Common myeloid progenitor, CD34-positive (primary cell): ENCODE measurements at regions not wholly inside any gene's neighbourhood (a gene's known extent, or its start where the extent isn't known, plus 50 kb on each side); places are given as distances from the start of the nearest gene placed in this dataset.

ENCODE experiments used
- CTCF ChIA-PET: fragments of 350-600 bp; sonication (Branson Sonifier 250); formaldehyde crosslinking; loops from one replicate; lab custom pipeline; 2021; ENCODE audit warnings: antibody characterized with exemption; lab: Charles Lee
- POLR2A ChIA-PET: fragments of 350-600 bp; sonication (Branson Sonifier 250); formaldehyde crosslinking; loops from one replicate; lab custom pipeline; 2021; ENCODE audit warnings: antibody characterized with exemption; lab: Charles Lee
- DNase-seq, 3 donors: peaks; one replicate each; pipeline versions ENCODE4 v3.0.0 to v3.0.0-alpha.2; 2013
- H3K27ac ChIP-seq, 2 experiments: 1 replicate in 1 of 2; 2 replicates in 1 of 2; pipeline ENCODE4 v1.7.0; 2013; ENCODE audit warnings: inconsistent platforms in 2 of 2, low read length in 2 of 2, mild to moderate bottlenecking in 2 of 2, low read depth in 1 of 2, moderate library complexity in 1 of 2; ENCODE audit not compliant: severe bottlenecking in 2 of 2, insufficient read depth in 1 of 2, poor library complexity in 1 of 2
- H3K27me3 ChIP-seq, 5 experiments: replicated peaks in 2 of 5; 1 replicate in 3 of 5; 2 replicates in 2 of 5; pipeline versions ENCODE4 v1.6.1 to v1.7.0; 2013; ENCODE audit warnings: low read length in 4 of 5, mild to moderate bottlenecking in 2 of 5, moderate library complexity in 2 of 5, inconsistent platforms in 1 of 5; ENCODE audit not compliant: insufficient read depth in 5 of 5, control insufficient read depth in 4 of 5
- H3K36me3 ChIP-seq, 4 experiments: 1 replicate in 2 of 4; 2 replicates in 2 of 4; pipeline versions ENCODE4 v1.6.1 to v1.7.0; 2013; ENCODE audit warnings: low read length in 3 of 4, control low read depth in 1 of 4, mild to moderate bottlenecking in 1 of 4; ENCODE audit not compliant: control insufficient read depth in 4 of 4, insufficient read depth in 4 of 4
- H3K4me1 ChIP-seq, 4 experiments: 1 replicate in 3 of 4; 2 replicates in 1 of 4; pipeline versions ENCODE4 v1.6.1 to v1.7.1; 2013; ENCODE audit warnings: low read length in 3 of 4, mild to moderate bottlenecking in 3 of 4, control low read depth in 1 of 4, inconsistent platforms in 1 of 4, moderate library complexity in 1 of 4; ENCODE audit not compliant: control insufficient read depth in 4 of 4, insufficient read depth in 4 of 4; ENCODE audit errors: control extremely low read depth in 1 of 4
- H3K4me3 ChIP-seq, 7 experiments: 1 replicate in 4 of 7; 2 replicates in 3 of 7; pipeline versions ENCODE4 v1.5.1 to v1.7.0; 2013; ENCODE audit warnings: mild to moderate bottlenecking in 7 of 7, low read length in 6 of 7, moderate library complexity in 6 of 7, inconsistent platforms in 2 of 7, low read depth in 2 of 7, control low read depth in 1 of 7; ENCODE audit not compliant: insufficient read depth in 4 of 7, control insufficient read depth in 1 of 7; ENCODE audit errors: extremely low read depth in 1 of 7
- H3K9me3 ChIP-seq, 5 experiments: 1 replicate in 4 of 5; 2 replicates in 1 of 5; pipeline versions ENCODE4 v1.6.1 to v1.7.1; 2013; ENCODE audit warnings: low read length in 4 of 5, mild to moderate bottlenecking in 2 of 5, inconsistent platforms in 1 of 5, low read depth in 1 of 5, moderate library complexity in 1 of 5; ENCODE audit not compliant: control insufficient read depth in 4 of 5, insufficient read depth in 2 of 5; ENCODE audit errors: control extremely low read depth in 1 of 5
- WGBS: methylation state at CpG from one replicate; pipeline ENCODE4 v1.1.5; 2013; ENCODE audit not compliant: insufficient coverage; 5-methylcytosine and 5-hydroxymethylcytosine counted together

GRCh38 chr16:26651464-26651863 is 415.3 kb upstream of the C16orf82 start:
- 88% methylated on average over 1 of the region's 2 CpGs for WGBS
- Histone ChIP-seq H3K36me3 (no peaks in the 10 kb centered on the region), H3K27ac (no peak overlapping the region), H3K4me3 (no peak overlapping the region), H3K9me3 (no peaks in the 10 kb centered on the region), H3K27me3 (peaks cover 0 to 4% (median 0%) of the 10 kb centered on the region in 5 experiments), H3K4me1 (no peaks in the 10 kb centered on the region)
- POLR2A ChIA-PET, result no interaction called here
- no peak for DNase-seq
- CTCF ChIA-PET, result no interaction called here

GRCh38 chr16:26651884-26652283 is 414.8 kb upstream of the C16orf82 start:
- CTCF ChIA-PET, result no interaction called here
- no peak for DNase-seq
- WGBS, result no CpG with 5 or more reads among the region's 1 CpG

GRCh38 chr16:26658486-26658885 is 408.2 kb upstream of the C16orf82 start:
- H3K36me3 ChIP-seq, result no peaks in the 10 kb centered on the region
- POLR2A ChIA-PET, result no interaction called here
- CTCF ChIA-PET, result no interaction called here
- H3K27ac ChIP-seq, result no peak overlapping the region
- no peaks in the 10 kb centered on the region for H3K4me1 ChIP-seq
- H3K9me3 ChIP-seq, result no peaks in the 10 kb centered on the region
- no peak for DNase-seq
- H3K27me3 ChIP-seq, result no peaks in the 10 kb centered on the region
- WGBS, result 83% methylated on average over 1 of the region's 2 CpGs
- H3K4me3 ChIP-seq, result no peak overlapping the region

More at GRCh38 chr16:26651884-26652283, 414.8 kb upstream of the C16orf82 start:
- no peak overlapping the region for H3K4me3 ChIP-seq
- H3K27me3 ChIP-seq, result peaks cover 0 to 1% (median 0%) of the 10 kb centered on the region in 5 experiments
- H3K36me3 ChIP-seq, result no peaks in the 10 kb centered on the region
- no peaks in the 10 kb centered on the region for H3K9me3 ChIP-seq
- no peaks in the 10 kb centered on the region for H3K4me1 ChIP-seq
- no peak overlapping the region for H3K27ac ChIP-seq
- POLR2A ChIA-PET, result no interaction called here

GRCh38 chr16:26658915-26659314 is 407.8 kb upstream of the C16orf82 start:
- Histone ChIP-seq H3K36me3 (no peaks in the 10 kb centered on the region), H3K4me1 (no peaks in the 10 kb centered on the region), H3K27me3 (no peaks in the 10 kb centered on the region), H3K27ac (no peak overlapping the region), H3K4me3 (no peak overlapping the region), H3K9me3 (no peaks in the 10 kb centered on the region)
- WGBS, result no CpG with 5 or more reads among the region's 2 CpGs
- POLR2A ChIA-PET, result no interaction called here
- CTCF ChIA-PET, result no interaction called here
- DNase-seq, result no peak

GRCh38 chr16:26664086-26664485 is 402.6 kb upstream of the C16orf82 start:
- Histone ChIP-seq H3K27ac (no peak overlapping the region), H3K4me3 (no peak overlapping the region), H3K4me1 (no peaks in the 10 kb centered on the region), H3K27me3 (no peaks in the 10 kb centered on the region), H3K36me3 (no peaks in the 10 kb centered on the region), H3K9me3 (no peaks in the 10 kb centered on the region)
- ChIA-PET POLR2A (no interaction called here), CTCF (no interaction called here)
- WGBS, result 80% methylated on average over 2 of the region's 4 CpGs
- no peak for DNase-seq

- Histone ChIP-seq H3K9me3 (no peaks in the 10 kb centered on the region), H3K27me3 (no peaks in the 10 kb centered on the region), H3K36me3 (no peaks in the 10 kb centered on the region), H3K4me3 (no peak overlapping the region), H3K27ac (no peak overlapping the region), H3K4me1 (no peaks in the 10 kb centered on the region)
- POLR2A ChIA-PET, result no interaction called here
- WGBS, result 91% methylated on average over 9 of the region's 13 CpGs
- DNase-seq, result no peak
- CTCF ChIA-PET, result no interaction called here
These were observed 401.4 kb upstream of the C16orf82 start for GRCh38 chr16:26665166-26665939.

GRCh38 chr16:26666486-26666885 is 400.2 kb upstream of the C16orf82 start:
- H3K9me3 ChIP-seq, result no peaks in the 10 kb centered on the region
- H3K27ac ChIP-seq, result no peak overlapping the region
- DNase-seq, result no peak
- no peak overlapping the region for H3K4me3 ChIP-seq
- H3K4me1 ChIP-seq, result no peaks in the 10 kb centered on the region
- ChIA-PET POLR2A (no interaction called here), CTCF (no interaction called here)
- H3K36me3 ChIP-seq, result no peaks in the 10 kb centered on the region
- 100% methylated on average over 1 of the region's 2 CpGs for WGBS
- no peaks in the 10 kb centered on the region for H3K27me3 ChIP-seq
